ENCODE measurements at regions not wholly inside any gene's neighbourhood (a gene's known extent, or its start where the extent isn't known, plus 50 kb on each side); places are given as distances from the start of the nearest gene placed in this dataset.

DNA sequence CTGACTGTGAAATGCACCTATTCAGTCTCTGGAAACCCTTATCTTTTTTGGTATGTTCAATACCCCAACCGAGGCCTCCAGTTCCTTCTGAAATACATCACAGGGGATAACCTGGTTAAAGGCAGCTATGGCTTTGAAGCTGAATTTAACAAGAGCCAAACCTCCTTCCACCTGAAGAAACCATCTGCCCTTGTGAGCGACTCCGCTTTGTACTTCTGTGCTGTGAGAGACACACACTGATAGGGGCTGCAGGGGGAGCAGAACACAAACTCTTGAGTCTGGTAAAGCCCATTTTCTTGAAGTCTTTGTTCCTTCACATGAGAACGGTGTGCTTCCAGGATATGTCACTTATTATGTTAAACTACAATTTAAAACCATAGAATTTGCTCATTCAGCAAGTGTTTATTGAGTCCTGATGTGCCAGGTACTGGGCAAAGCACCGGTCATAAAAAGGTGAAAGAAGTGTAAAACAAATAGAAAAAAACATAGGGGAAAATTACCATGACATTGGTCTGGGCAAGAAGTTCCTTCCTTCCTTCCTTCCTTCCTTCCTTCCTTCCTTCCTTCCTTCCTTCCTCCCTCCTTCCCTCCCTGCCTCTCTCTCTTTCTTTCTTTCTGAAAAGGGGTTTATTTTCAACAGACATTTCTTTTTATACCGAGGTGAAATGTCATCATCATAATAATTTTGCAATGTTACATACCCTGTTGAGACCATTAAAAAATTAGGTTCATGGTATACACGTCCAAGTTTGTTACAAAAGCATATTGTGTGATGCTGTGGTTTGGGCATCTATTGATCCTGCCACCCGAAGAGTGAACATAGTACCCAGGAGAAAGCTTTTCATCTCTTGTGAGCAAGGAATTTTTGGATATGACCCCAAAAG, 50.7 kb upstream of the OR4E1 start:
- TF ChIP-seq, protein P1, sequence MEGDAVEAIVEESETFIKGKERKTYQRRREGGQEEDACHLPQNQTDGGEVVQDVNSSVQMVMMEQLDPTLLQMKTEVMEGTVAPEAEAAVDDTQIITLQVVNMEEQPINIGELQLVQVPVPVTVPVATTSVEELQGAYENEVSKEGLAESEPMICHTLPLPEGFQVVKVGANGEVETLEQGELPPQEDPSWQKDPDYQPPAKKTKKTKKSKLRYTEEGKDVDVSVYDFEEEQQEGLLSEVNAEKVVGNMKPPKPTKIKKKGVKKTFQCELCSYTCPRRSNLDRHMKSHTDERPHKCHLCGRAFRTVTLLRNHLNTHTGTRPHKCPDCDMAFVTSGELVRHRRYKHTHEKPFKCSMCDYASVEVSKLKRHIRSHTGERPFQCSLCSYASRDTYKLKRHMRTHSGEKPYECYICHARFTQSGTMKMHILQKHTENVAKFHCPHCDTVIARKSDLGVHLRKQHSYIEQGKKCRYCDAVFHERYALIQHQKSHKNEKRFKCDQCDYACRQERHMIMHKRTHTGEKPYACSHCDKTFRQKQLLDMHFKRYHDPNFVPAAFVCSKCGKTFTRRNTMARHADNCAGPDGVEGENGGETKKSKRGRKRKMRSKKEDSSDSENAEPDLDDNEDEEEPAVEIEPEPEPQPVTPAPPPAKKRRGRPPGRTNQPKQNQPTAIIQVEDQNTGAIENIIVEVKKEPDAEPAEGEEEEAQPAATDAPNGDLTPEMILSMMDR (IDR thresholded peaks at IDR 0.05; ENCODE audit: low read depth, low read length, missing input control) = no peak
- TF ChIP-seq RAD21 (IDR thresholded peaks at IDR 0.05) (no peak), SP1 (IDR thresholded peaks at IDR 0.05) (no peak), TAF1 (conservative IDR thresholded peaks at IDR 0.05) (no peak), YY1 (IDR thresholded peaks at IDR 0.05) (no peak)
- TF ChIP-seq, protein P2, sequence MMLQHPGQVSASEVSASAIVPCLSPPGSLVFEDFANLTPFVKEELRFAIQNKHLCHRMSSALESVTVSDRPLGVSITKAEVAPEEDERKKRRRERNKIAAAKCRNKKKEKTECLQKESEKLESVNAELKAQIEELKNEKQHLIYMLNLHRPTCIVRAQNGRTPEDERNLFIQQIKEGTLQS (IDR thresholded peaks at IDR 0.05) = no peak
- TF ChIP-seq, protein P3, sequence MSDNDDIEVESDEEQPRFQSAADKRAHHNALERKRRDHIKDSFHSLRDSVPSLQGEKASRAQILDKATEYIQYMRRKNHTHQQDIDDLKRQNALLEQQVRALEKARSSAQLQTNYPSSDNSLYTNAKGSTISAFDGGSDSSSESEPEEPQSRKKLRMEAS (IDR thresholded peaks at IDR 0.05) = no peak
- TF ChIP-seq, protein P4, sequence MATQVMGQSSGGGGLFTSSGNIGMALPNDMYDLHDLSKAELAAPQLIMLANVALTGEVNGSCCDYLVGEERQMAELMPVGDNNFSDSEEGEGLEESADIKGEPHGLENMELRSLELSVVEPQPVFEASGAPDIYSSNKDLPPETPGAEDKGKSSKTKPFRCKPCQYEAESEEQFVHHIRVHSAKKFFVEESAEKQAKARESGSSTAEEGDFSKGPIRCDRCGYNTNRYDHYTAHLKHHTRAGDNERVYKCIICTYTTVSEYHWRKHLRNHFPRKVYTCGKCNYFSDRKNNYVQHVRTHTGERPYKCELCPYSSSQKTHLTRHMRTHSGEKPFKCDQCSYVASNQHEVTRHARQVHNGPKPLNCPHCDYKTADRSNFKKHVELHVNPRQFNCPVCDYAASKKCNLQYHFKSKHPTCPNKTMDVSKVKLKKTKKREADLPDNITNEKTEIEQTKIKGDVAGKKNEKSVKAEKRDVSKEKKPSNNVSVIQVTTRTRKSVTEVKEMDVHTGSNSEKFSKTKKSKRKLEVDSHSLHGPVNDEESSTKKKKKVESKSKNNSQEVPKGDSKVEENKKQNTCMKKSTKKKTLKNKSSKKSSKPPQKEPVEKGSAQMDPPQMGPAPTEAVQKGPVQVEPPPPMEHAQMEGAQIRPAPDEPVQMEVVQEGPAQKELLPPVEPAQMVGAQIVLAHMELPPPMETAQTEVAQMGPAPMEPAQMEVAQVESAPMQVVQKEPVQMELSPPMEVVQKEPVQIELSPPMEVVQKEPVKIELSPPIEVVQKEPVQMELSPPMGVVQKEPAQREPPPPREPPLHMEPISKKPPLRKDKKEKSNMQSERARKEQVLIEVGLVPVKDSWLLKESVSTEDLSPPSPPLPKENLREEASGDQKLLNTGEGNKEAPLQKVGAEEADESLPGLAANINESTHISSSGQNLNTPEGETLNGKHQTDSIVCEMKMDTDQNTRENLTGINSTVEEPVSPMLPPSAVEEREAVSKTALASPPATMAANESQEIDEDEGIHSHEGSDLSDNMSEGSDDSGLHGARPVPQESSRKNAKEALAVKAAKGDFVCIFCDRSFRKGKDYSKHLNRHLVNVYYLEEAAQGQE (IDR thresholded peaks at IDR 0.05) = no peak

All from liver (tissue), 3 donors.